RKO (cell line): ENCODE measurements at regions not wholly inside any gene's neighbourhood (a gene's known extent, or its start where the extent isn't known, plus 50 kb on each side); places are given as distances from the start of the nearest gene placed in this dataset.
"Not testable (repeated sequence)": the region's sequence is repeated elsewhere in the genome, so short reads cannot be mapped to it uniquely, and the experiment has no call there.

Source experiments
- DNase-seq: peaks from one replicate; pipeline ENCODE4 v3.0.0-alpha.2; 2016; ENCODE audit warnings: low spot score

DNA sequence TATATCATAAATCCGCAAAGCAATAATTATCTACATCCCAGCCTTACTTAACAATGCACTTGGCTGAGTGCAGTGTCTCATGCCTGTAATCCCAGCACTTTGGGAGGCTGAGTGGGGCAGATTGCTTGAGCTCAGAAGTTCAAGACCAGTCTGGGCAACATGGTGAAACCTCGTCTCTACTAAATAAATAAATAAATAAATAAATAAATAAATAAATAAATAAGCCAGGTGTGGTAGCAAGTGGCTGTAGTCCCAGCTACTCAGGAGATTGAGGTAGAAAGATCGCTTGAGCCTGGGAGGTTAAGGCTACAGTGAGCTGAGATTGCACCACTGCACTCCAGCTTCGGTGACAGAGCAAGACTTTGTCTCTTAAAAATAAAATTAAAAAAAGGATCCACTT lies 898.1 kb downstream of the DNAJB9 start:
- DNase-seq: not testable (repeated sequence)

DNA sequence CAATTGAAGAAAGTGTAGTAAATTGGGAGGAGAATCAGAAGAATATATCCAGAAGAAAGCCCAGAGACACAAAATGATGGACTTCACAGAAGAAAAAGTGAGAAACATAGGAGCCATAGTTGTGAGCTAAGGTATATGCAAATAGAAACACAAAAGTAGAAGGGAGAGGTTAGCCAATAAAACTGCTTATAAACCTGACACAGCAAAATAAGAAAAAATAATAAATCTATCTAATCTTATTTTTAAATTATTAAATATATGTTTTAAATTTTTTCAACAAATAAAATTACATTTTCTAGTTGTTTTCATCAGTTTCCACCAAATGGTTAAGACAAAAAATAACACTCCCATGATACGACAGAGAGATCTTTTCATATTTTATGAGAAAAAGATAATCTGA lies 903.5 kb downstream of the DNAJB9 start:
- DNase-seq: no peak

DNA sequence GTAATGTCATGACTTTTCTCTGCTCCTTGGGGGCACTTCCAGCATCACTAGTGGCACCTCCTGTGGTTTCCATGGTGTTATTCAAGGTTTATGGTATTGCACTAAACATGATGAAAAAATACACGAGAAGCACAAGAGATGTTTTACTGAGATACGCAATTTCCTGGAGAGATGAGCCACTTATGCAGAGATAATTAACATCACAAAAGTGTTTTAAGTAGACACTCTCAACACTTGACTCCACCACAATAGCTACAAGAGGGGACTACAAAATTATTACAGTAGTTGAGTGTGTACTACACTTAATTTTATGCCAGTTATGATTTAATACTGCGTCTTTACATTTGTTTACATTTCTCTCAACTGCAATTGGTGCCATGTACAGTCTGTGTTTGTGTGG lies 906.7 kb downstream of the DNAJB9 start:
- no peak for DNase-seq

DNA sequence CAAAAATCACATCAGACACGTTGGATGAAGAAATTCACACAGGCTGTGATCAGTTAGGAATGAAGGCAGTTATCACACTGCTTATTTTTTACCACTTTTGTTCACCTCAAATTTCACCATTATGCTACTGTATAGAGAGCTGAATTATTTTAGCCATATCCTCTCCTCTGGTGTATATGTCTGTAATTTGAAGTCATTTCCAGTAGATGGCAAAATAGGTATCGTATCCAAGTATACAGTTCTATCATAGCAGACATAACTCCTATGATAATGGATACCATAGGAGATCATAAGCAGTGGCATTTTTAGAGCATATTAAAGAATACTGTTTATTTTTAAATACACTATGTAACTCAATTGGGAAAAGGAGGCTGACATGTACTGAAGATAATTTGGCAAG lies 909.7 kb downstream of the DNAJB9 start:
- DNase-seq: peak; percentile 48

DNA sequence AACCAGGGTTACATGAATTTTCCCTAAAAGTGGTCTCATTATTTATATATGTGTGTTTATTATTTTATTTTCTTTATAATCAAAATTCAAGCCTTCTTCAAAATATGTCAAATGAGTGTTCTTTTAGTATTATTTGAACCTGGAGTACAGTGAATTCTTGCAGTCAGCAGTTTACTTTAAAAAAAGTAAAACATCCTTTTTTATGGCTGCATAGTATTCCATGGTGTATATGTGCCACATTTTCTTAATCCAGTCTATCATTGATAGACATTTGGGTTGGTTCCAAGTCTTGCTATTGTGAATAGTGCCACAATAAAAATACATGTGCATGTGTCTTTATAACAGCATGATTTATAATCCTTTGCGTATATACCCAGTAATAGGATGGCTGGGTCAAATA lies 920.9 kb downstream of the DNAJB9 start:
- DNase-seq: not testable (repeated sequence)

DNA sequence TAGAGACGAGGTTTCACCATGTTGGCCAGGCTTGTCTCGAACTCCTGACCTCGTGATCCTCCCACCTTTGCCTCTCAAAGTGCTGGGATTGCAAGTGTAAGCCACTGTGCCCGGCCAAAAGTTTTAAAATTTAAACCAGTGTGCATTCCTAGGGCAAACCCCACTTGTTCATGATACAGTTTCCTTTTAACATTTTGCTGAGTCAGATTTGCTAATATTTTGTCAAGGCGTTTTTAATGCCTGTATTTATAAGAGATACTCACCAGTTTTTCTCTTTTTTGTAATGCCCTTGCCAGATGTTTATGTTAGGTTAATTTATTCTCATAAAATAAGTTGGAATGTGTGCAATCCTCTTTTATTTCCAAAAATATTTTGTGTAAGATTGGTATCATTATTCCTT lies 927.4 kb downstream of the DNAJB9 start:
- no peak for DNase-seq

DNA sequence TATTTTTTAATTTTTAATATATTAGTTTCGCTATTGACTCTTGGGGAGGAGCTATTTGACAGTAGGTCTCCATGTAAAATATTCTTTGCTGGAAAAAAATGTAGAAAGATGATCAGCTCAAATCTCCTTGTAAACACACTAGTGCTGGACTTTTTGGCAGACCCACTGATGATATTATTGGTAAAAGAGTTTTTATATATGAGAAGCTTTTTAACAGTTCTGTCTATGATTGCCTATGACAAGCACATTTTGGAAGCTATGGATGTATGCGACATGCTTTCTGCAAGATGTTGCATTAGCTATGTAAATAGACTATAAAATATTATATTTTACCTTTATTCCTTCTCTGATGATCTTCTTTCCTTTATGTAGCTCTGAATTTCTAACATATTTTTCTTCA lies 928.5 kb downstream of the DNAJB9 start:
- DNase-seq: no peak

DNA sequence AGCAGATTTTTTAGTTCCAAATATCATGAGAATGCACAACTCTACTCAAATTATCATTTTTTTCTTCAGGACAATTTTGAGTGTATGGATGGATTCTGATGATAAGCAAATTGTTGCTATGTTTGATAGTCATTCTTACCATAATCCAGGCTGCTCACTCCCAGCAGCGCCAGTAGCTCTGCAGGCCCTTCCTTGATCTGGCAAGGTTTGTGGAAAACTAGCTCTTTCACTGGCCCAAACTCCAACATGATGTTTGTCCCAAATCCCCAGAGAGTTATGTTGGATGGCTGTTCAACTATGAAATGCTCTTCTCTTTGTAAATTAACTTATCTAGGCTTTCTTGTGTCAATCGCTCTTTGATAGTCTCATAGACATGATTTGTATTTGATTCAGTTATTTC lies 933.7 kb downstream of the DNAJB9 start:
- DNase-seq: no peak

DNA sequence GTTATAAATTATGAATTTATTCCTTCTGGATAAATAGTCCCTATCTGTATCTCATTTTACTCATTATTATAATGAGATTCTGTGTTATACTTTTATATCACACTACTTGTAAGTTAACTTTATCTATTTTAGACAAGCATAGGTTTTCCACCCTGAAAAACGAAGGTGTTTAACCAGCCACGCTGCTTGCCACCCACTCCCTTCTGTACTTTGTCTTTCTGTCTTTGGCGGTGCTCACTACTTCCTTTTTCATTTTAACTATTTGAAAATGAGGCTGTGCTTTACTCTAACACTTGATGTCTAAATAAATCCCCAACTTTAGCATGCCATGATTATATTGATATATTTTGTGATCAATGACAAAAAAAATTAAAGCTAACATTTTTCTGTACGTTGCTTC lies 952.9 kb downstream of the DNAJB9 start:
- no peak for DNase-seq

DNA sequence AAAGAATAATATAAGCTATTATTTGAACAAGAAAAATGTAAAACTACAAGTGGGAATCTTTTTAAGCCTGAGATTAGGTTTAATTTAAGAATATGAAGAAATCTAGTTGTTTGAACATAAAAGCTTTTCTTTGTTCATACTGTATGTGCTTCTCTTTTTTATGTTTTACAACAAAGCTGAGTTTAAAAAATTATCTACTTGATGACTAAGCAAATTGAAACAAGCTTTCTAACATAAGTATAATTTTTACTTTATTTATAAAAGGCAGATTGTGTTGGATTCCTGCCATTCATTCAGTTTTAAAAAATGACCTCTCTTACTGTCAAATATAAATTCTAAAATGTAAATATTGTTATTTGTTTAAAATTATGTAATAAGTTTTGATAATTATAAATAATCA lies 958.2 kb downstream of the DNAJB9 start:
- DNase-seq: no peak

DNA sequence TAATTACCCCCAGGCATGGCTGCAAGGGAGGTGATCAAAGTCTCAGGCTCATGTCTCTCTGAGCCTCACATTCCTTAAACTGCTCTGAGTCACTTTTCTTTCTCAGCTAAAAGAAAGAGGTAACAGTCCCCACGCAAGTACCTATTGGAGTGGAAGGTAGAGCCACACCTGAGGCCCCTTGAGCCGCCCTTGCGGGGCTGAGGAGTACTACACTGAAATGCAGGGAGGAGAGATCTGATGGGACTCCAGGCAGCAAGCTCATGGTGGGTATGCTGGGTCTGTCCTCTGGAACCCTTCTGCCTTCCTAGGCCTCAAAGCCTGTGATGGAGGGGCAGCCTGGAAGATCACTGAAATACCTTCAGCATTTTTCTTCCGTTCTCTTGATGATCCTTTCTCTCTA lies 960.0 kb downstream of the DNAJB9 start:
- no peak for DNase-seq

DNA sequence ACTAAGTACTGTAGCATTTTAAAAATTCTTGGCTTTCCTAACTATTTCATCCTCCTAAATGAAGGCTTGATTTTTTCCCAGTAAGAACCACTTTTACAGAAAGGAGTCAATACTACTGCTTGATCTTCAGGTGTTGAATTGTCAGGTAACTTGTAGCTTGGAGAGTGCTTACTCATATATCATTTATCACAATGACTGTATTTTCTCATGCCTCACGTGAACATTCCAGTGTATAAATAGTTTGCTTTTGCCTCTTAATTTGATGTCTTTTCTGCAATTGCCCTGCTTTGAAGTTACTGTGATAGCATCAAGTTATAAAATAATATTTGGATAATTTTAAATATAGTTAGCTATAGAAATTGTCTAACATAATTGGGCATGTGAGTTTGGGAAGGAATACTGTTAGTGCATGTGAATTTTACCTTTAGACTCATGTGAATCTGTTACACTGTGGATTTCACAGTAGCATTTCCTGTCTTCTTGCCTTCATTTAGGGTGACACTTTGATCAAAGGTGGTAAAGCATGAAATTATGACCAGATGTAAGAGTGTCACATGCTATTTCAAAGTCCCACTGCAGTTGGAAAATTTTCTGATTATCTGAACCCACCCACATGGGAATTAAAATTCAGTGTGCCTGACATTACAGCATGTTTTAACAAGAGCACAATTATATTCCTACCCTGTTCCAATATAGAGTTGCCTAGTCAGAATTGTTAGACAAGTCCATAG lies 962.8 kb downstream of the DNAJB9 start:
- no peak for DNase-seq

DNA sequence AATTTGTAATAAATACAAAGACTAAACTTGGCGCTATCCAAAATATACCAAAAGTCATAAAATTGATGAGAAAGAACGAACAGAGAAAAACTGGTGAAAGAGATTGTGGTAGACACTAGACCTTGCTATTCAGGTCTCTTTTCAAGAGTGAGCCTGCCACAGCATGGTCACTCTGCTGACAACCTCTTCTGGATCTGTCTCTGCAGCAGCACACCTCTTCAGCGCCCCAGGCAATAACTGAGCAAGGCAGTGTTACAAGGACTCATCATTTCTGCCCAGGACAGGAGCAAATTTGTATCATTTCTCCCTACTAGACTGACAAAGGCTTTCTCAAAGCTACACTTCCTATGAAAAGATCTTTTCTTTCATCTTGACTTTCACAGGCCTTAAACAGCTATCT lies 976.0 kb downstream of the DNAJB9 start:
- no peak for DNase-seq

DNA sequence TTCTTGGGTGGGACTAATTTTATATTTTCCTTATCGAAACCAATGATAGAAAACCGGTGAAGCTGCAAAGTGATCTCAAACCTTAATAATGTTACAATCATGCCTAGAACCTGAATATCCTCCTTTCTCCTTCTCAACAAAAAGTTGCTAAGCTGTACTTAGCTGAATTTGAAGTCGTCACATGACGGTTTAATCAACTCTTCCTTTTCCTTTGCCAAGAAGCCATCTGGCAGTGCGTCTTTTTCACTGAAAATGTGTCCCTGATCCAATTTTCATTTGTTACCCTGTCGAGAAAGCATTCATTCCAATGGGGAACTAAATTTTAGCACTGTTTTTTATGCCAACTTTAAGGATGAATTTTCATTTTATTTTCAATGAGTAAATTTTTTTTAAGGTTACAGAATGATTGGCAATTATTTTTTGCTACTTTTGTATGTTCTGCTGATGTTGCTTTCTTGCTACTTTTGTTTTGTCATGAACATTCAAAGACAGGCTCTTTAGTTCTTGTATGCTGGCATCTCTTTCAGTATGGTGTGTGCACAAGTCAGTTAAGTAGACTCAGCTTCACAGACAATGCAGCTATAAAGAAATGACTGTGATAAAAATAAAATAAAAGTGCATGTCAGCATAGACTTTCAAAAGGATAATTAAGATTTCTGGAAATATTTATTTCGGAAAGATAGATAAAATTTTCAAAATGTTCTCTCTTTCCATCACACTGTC lies 980.0 kb downstream of the DNAJB9 start:
- no peak for DNase-seq

DNA sequence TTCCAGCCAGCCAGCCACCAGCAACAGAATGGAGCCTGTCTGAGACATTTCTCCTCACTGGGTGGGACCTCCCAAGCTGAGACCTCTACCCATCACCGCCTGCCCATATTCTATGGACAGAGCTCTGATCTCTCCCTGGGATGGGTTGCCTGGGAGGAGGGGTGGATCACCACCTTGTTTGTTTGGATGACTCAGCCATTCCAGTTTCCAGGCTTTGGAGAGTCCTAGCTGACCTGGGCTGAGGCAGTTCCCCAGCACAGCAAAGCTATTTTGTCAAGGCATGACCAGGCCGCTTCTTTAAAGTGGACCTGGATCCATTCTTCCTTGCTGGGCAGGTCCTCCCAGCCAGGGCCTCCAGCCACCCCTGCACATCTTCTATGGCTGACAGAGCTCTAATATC lies 982.3 kb downstream of the DNAJB9 start:
- DNase-seq: no peak

DNA sequence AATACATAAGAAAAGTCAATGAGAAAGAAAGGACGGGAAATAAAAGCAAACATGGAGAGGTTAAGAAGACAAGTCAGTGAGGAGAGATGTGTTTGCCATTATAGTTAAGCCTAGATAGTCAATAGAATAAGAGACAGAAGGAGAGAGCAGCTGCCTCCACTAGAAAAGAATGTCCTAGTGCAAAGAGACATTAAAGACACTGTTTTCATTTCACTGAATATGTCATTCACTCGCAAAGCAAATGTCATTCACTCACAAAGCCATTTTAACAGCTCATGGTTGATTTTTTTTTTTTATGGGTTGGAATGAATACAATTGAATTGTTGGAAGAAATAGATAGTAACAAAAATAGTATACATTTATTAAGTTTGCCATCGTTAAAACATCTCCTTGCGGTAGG lies 1007.6 kb downstream of the DNAJB9 start:
- DNase-seq: no peak

DNA sequence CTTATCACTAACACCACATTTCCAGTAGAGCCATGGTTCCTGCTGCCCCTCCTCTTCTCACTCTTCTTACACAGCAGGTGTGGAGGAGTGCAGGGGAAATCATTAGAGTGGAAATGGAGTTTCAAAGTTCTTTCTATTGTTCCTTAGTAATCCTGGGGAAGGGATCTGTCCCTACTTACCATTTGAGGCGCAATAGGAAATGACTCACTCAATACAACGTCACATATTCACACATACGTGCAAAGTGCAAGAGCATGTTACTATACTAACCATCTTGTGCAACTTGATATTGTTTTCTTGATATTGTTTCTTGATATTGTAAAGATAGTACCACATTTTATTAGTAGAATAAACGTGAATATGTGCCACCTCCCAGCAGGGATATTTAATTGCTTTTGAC lies 1010.2 kb downstream of the DNAJB9 start:
- DNase-seq: no peak

DNA sequence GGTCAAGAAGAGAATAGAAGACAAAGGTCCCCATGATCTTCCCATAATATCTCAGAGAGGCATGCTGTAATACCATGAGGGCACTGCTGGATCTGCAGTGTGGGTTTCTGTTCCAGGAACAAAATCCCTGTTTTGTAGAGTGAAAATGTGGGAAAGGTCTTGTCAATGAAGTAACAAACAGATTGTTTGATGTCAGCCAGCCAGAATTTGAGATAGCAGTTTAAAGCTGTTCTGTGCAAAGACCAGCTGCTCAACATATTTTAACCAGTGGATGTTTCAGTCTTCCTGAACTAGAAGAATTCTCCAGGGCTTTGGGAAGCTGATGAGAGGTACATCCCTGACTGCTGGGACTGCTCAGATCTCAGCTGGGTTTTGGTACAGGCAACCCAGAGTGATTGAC lies 1012.5 kb downstream of the DNAJB9 start:
- DNase-seq: no peak

DNA sequence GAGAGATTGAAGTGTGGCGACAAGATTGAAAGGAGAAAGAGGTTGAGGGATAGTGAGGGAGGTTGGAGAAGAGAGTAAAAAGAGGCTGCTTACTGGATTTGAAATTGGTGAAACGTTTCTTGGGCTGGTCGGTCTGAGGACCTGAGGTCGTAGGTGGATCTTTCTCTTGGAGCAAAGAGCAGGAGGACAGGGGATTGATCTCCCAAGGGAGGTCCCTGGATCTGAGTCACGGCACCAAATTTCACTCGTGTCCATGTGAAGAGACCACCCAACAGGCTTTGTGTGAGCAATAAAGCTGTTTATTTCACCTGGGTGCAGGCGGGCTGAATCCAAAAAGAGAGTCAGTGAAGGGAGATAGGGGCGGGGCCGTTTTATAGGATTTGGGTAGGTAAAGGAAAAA lies 1027.3 kb downstream of the DNAJB9 start:
- DNase-seq: not testable (repeated sequence)

DNA sequence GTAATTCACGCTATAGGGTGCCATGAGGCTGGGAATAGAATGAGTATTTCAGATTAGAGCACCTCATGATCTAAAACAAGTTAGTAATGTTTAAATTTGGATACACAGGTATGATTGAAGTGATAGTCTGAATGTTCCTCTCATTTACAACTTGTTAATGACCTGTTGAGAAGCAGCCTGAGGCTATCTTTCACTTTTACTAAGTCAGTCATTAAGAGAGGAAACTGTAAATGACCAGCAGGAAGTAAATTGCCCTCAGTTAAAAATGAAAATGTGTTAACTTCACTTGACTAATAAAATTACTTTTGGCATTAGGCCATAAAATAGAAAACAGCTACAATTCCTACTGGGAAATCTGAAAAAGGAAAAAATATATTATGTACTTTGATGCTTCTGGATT lies 1042.0 kb downstream of the DNAJB9 start:
- DNase-seq: no peak

DNA sequence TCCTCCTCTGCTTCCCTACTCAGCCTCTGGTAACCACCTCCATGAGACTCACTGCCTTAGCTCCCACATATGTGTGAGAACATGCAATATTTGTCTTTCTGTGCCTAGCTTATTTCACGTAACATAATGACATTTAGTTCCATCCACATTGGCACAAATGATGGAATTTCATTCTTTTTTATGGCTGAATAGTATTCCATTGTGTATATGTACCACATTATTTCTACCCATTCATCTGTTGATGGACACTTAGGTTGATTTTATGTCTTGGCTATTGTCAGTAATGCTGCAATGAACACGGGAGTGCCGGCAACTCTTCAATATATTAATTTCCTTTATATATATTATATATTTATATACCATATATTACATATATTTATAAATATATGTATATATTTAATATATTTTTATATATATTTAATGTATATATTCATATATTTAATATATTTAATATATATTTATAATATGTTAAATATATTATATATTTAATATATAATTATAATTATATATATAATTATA lies 1046.9 kb downstream of the DNAJB9 start:
- no peak for DNase-seq

DNA sequence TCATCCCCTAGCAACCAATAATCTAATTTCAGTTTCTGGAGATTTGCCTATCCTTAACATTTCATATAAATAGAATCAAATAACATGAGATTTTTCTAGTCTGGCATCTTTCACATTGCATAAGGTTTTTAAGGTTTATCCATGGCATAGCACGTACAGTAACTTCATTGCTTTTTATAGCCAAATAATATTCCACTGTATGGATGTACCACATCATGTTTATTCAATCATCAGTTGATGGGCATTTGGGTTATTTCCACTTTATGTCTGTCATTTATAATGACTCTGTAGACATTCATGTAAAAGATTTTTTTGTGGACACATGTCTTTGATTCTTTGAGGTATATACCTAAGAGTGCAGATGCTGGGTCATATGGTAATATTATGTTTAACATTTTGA lies 1052.6 kb downstream of the DNAJB9 start:
- no peak for DNase-seq

DNA sequence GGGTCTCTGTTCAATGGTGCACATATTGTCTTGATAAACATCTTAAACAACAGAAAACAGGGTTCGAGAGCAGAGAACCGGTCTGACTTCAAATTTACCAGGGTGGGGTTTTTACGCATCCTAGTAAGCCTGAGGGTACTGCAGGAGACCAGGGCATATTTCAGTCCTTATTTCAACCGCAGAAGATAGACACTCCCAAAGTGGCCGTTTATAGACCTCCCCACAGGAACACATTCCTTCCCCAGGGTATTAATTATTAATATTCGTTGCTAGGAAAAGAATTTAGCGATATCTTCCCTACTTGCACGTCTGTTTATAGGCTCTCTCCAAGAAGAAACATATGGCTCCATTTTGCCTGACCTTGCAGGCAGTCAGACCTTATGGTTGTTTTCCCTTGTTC lies 1063.2 kb downstream of the DNAJB9 start:
- not testable (repeated sequence) for DNase-seq

DNA sequence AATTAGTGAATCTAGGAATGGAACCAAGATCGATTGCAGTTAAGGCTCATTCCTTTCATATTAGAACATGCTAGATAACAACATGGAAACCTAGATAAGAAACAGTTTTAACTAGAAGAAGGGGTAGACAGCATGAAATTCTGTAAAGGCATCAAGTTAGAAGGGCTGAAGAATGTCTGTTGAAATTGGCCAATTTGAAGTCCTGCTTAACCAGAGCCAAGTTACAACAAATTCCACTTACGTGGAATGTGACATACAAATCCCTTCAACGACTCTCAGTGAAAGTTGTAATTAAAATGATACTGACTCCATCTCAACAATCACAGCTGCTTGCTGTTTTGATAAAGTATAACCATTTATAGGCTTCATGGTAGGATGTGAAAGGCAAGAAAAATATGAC lies 1065.7 kb downstream of the DNAJB9 start:
- DNase-seq: no peak
